ENCODE measurements at regions not wholly inside any gene's neighbourhood (a gene's known extent, or its start where the extent isn't known, plus 50 kb on each side); places are given as distances from the start of the nearest gene placed in this dataset.

DNA sequence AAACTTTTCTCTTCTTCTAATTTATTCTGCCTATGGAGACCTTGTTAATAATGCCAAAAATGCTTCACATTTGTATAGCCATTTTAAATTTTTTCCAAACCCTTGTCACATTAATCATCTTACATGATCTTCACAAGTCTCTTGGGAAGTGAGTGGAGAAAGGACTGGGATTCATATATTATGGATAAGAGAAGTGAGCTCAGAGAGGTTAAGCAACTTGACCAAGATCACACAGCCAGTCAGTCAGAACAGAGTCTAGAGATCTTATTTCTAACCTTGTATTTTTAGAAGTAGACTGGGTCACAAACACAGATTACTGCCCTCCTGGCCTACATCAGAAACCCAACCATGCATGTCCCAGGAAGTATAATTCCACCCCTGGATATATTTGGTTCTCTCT is 218.0 kb upstream of the ADRA1B start:
- TF ChIP-seq HNF4A (conservative IDR thresholded peaks at IDR 0.05) (no peak), TAF1 (conservative IDR thresholded peaks at IDR 0.05) (no peak), SP1 (IDR thresholded peaks at IDR 0.05) (no peak), REST (IDR thresholded peaks at IDR 0.05) (no peak), RAD21 (IDR thresholded peaks at IDR 0.05) (no peak), ATF3 (IDR thresholded peaks at IDR 0.05) (no peak), FOXA1 (IDR thresholded peaks at IDR 0.05) (no peak), EGR1 (IDR thresholded peaks at IDR 0.05; ENCODE audit: low read depth in 2 of 2) (no peak)
- TF ChIP-seq, protein P1, sequence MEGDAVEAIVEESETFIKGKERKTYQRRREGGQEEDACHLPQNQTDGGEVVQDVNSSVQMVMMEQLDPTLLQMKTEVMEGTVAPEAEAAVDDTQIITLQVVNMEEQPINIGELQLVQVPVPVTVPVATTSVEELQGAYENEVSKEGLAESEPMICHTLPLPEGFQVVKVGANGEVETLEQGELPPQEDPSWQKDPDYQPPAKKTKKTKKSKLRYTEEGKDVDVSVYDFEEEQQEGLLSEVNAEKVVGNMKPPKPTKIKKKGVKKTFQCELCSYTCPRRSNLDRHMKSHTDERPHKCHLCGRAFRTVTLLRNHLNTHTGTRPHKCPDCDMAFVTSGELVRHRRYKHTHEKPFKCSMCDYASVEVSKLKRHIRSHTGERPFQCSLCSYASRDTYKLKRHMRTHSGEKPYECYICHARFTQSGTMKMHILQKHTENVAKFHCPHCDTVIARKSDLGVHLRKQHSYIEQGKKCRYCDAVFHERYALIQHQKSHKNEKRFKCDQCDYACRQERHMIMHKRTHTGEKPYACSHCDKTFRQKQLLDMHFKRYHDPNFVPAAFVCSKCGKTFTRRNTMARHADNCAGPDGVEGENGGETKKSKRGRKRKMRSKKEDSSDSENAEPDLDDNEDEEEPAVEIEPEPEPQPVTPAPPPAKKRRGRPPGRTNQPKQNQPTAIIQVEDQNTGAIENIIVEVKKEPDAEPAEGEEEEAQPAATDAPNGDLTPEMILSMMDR (IDR thresholded peaks at IDR 0.05; ENCODE audit: low read depth, low read length, missing input control), result no peak
- TF ChIP-seq, protein P2, sequence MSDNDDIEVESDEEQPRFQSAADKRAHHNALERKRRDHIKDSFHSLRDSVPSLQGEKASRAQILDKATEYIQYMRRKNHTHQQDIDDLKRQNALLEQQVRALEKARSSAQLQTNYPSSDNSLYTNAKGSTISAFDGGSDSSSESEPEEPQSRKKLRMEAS (IDR thresholded peaks at IDR 0.05), result no peak
